PFSK-1 (cell line): ENCODE measurements at regions not wholly inside any gene's neighbourhood (a gene's known extent, or its start where the extent isn't known, plus 50 kb on each side); places are given as distances from the start of the nearest gene placed in this dataset.

ENCODE experiments used
- FOXP2 ChIP-seq: optimal IDR thresholded peaks from 2 replicates; pipeline ENCODE3; 2011; ENCODE audit warnings: borderline replicate concordance, control low read depth, inconsistent platforms; ENCODE audit not compliant: insufficient read depth; ENCODE audit errors: extremely low read length, extremely low read depth
- POLR2AphosphoS5 ChIP-seq: IDR thresholded peaks from 2 replicates; pipeline ENCODE4 v1.6.1; 2012; ENCODE audit warnings: low read depth, mild to moderate bottlenecking, control low read depth, low read length, moderate library complexity
- REST ChIP-seq, 2 experiments: IDR thresholded peaks; 2 replicates each; pipeline versions ENCODE4 v1.6.1 to v1.8.0; 2011 to 2012; ENCODE audit warnings: low read depth in 2 of 2, low read length in 2 of 2, control low read depth in 1 of 2, inconsistent platforms in 1 of 2, mild to moderate bottlenecking in 1 of 2, moderate library complexity in 1 of 2; ENCODE audit not compliant: insufficient read depth in 1 of 2
- SIN3A ChIP-seq: IDR thresholded peaks from 2 replicates; pipeline ENCODE4 v1.6.1; 2012; ENCODE audit warnings: mild to moderate bottlenecking, low read length, moderate library complexity, borderline replicate concordance; ENCODE audit not compliant: insufficient read depth
- TAF1 ChIP-seq: IDR thresholded peaks from 2 replicates; pipeline ENCODE4 v1.6.1; 2012; ENCODE audit warnings: low read length, control low read depth, borderline replicate concordance; ENCODE audit not compliant: insufficient read depth

DNA sequence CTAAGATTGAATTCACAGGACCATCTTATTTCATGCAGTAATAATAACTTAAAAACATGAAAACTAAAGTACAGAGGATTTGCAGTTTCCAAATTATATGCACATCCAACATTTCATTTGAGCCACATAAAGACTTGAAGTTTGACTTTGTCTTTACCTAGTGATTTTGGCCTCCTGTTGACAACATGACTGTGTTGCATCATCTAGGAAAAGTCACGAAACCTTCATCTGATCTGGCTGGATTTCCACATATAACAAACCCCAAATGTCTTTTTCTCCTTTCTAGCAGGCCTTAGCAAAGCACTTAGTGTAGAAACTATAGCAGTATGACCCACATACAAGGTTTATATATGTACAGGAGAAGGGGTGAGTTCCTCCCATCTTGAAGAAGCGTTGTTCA lies 406.5 kb upstream of the CDH5 start:
- TF ChIP-seq POLR2AphosphoS5 (no peak), REST (IDR thresholded peaks at IDR 0.05; ENCODE audit: insufficient read depth in 1 of 2, low read depth in 2 of 2, low read length in 2 of 2) (no peak)

GRCh38 chr16:65958086-65958485 lies 408.4 kb upstream of the CDH5 start:
- TF ChIP-seq FOXP2 (no peak), POLR2AphosphoS5 (no peak), REST (IDR thresholded peaks at IDR 0.05; ENCODE audit: insufficient read depth in 1 of 2, low read depth in 2 of 2, low read length in 2 of 2) (no peak), TAF1 (no peak), SIN3A (no peak)

- no peak for TF ChIP-seq REST (IDR thresholded peaks at IDR 0.05; ENCODE audit: insufficient read depth in 1 of 2, low read depth in 2 of 2, low read length in 2 of 2)
- no peak for TF ChIP-seq SIN3A
- TF ChIP-seq TAF1, result no peak
- TF ChIP-seq FOXP2, result no peak
- no peak for TF ChIP-seq POLR2AphosphoS5
These were observed 410.4 kb upstream of the CDH5 start for GRCh38 chr16:65956100-65956499.

DNA sequence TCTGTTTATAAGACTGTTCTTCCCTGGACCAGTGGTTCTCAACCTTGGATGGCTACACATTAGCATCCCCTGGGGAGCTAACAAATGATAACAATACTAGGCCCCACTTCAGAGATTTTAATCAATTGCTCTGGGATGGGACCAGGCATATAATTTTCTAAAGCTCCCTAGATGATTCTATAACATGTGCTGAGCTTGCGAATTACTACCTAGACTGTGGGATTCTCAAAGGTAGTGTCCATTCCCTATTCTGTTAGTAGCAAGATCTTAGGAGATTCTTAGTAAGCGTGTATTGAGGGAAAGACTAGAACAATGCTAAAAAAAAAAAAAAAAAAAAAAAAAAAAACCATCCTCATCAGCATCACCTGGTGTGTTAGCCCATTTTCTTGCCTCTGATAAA lies 412.0 kb upstream of the CDH5 start:
- TF ChIP-seq POLR2AphosphoS5 (no peak), SIN3A (no peak), REST (IDR thresholded peaks at IDR 0.05; ENCODE audit: insufficient read depth in 1 of 2, low read depth in 2 of 2, low read length in 2 of 2) (no peak), FOXP2 (no peak), TAF1 (no peak)

DNA sequence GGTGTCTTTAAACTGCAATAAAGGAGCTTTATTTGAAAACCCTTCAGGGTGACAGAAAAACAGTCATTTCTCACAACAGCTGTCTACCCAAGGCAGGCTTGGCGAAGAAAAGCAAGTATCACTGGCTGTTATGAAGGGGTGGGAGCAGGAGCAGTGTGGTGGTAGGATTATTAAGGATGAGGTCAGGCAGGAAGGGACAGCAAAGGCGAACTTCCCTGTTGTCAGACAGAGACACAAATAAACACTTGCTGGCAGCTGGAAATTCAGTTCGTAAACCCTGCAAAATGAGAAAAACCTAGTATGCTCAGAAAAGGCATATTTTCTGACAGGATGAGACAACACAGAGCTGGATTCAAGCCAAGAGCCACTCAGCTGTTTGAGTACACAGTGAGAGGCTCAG lies 416.3 kb upstream of the CDH5 start:
- no peak for TF ChIP-seq SIN3A
- no peak for TF ChIP-seq POLR2AphosphoS5

DNA sequence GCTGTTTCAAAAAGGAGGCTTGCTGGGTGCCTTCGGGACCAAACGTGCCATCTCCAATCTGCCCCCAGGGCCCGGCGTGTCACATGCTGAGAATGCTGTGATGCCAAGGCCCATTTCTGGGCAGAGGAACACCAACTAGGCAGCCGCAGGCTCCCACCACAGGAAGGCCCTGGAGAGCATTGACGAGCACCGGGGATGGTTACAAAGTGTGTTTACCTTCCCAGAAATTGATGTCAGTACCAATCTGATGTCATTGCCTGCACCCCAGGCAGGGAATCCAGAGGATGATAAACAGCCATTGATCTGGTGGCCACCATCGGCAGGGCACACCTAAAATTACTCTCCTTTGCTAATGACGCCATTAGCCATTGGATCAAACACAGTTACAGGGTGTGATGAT lies 418.1 kb upstream of the CDH5 start:
- TF ChIP-seq REST (IDR thresholded peaks at IDR 0.05; ENCODE audit: insufficient read depth in 1 of 2, low read depth in 2 of 2, low read length in 2 of 2) (no peak), SIN3A (no peak), TAF1 (no peak)
